ENCODE measurements at regions not wholly inside any gene's neighbourhood (a gene's known extent, or its start where the extent isn't known, plus 50 kb on each side); places are given as distances from the start of the nearest gene placed in this dataset.

DNA sequence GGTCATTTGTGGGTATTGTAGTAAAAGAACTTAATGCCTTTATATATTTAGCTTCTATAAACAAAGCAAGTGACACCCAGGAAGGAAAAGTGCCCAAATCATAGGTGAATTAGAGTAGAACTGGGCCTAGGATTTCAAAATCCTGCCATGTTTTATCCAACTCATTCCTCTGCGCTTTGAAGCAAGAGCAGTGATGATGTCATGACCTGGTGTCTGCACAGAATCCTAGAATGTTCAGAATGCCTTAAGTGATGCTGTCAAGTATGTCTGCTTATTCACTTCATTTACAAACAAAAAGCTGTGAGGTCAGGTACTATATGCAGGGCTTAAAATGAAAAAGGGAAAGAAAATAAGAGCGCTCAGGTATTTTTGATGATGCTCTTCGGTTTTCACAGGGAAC, 737.2 kb upstream of the ANKRD30A start:
- TF ChIP-seq, protein P1, sequence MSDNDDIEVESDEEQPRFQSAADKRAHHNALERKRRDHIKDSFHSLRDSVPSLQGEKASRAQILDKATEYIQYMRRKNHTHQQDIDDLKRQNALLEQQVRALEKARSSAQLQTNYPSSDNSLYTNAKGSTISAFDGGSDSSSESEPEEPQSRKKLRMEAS (IDR thresholded peaks at IDR 0.05; ENCODE audit: insufficient read depth, insufficient read length): no peak
- TF ChIP-seq, protein P2, sequence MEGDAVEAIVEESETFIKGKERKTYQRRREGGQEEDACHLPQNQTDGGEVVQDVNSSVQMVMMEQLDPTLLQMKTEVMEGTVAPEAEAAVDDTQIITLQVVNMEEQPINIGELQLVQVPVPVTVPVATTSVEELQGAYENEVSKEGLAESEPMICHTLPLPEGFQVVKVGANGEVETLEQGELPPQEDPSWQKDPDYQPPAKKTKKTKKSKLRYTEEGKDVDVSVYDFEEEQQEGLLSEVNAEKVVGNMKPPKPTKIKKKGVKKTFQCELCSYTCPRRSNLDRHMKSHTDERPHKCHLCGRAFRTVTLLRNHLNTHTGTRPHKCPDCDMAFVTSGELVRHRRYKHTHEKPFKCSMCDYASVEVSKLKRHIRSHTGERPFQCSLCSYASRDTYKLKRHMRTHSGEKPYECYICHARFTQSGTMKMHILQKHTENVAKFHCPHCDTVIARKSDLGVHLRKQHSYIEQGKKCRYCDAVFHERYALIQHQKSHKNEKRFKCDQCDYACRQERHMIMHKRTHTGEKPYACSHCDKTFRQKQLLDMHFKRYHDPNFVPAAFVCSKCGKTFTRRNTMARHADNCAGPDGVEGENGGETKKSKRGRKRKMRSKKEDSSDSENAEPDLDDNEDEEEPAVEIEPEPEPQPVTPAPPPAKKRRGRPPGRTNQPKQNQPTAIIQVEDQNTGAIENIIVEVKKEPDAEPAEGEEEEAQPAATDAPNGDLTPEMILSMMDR (IDR thresholded peaks at IDR 0.05; ENCODE audit: extremely low read depth in 1 of 2, insufficient read depth in 1 of 2, low read depth in 1 of 2, low read length in 2 of 2): no peak
- TF ChIP-seq POLR2AphosphoS5 (IDR thresholded peaks at IDR 0.05; ENCODE audit: insufficient read depth, low read depth, low read length): no peak
- no peak for TF ChIP-seq POLR2A (IDR thresholded peaks at IDR 0.05; ENCODE audit: low read depth, low read length)
- no peak for TF ChIP-seq EZH2 (IDR thresholded peaks at IDR 0.05; ENCODE audit: borderline replicate concordance, low read depth, low read length, severe bottlenecking)
- TF ChIP-seq JUN (IDR thresholded peaks at IDR 0.05; ENCODE audit: borderline replicate concordance, insufficient read depth, insufficient read length, low read depth): no peak
- TF ChIP-seq MYC (IDR thresholded peaks at IDR 0.05; ENCODE audit: low read depth, low read length): no peak
- TF ChIP-seq GATA2 (IDR thresholded peaks at IDR 0.05; ENCODE audit: insufficient read depth, insufficient read length, low read depth, low read length): no peak

Measured in endothelial cell of umbilical vein (primary cell).